Kidney epithelial cell (primary cell): ENCODE measurements at regions not wholly inside any gene's neighbourhood (a gene's known extent, or its start where the extent isn't known, plus 50 kb on each side); places are given as distances from the start of the nearest gene placed in this dataset.

ENCODE experiments used
- DNase-seq: peaks from one replicate; pipeline ENCODE4 v3.0.0-alpha.2; 2010; ENCODE audit warnings: low read depth
- H3K27me3 ChIP-seq: 2 replicates; pipeline ENCODE4 v1.6.0; 2011; ENCODE audit warnings: low read length; ENCODE audit not compliant: control insufficient read depth, insufficient read depth
- H3K36me3 ChIP-seq: 2 replicates; pipeline ENCODE4 v1.5.1; 2011; ENCODE audit warnings: low read length; ENCODE audit not compliant: control insufficient read depth, insufficient read depth
- H3K4me3 ChIP-seq: 2 replicates; pipeline ENCODE4 v1.5.1; 2011; ENCODE audit warnings: low read depth, mild to moderate bottlenecking, control low read depth, low read length
- CTCF ChIP-seq: IDR thresholded peaks from 2 replicates; pipeline ENCODE4 v1.5.1; 2011; ENCODE audit warnings: mild to moderate bottlenecking, moderate library complexity, low read length, control low read depth, inconsistent platforms; ENCODE audit not compliant: insufficient read depth, poor library complexity, severe bottlenecking

GRCh38 chr21:35397781-35398180 is 348.7 kb upstream of the RUNX1 start:
- Histone ChIP-seq H3K4me3 (no peak overlapping the region), H3K36me3 (no peaks in the 10 kb centered on the region), H3K27me3 (no peaks in the 10 kb centered on the region)
- no peak for TF ChIP-seq CTCF
- no peak for DNase-seq

GRCh38 chr21:35396655-35397054 is 347.6 kb upstream of the RUNX1 start:
- Histone ChIP-seq H3K27me3 (no peaks in the 10 kb centered on the region), H3K36me3 (no peaks in the 10 kb centered on the region), H3K4me3 (no peak overlapping the region)
- no peak for DNase-seq
- no peak for TF ChIP-seq CTCF

GRCh38 chr21:35395728-35396127 is 346.6 kb upstream of the RUNX1 start:
- no peak for DNase-seq

GRCh38 chr21:35394634-35395369 is 345.7 kb upstream of the RUNX1 start:
- Histone ChIP-seq H3K4me3 (no peak overlapping the region), H3K27me3 (no peaks in the 10 kb centered on the region), H3K36me3 (no peaks in the 10 kb centered on the region)
- DNase-seq: no peak
- no peak for TF ChIP-seq CTCF

More at GRCh38 chr21:35395728-35396127, 346.6 kb upstream of the RUNX1 start:
- Histone ChIP-seq H3K4me3 (no peak overlapping the region), H3K27me3 (no peaks in the 10 kb centered on the region), H3K36me3 (no peaks in the 10 kb centered on the region)
- no peak for TF ChIP-seq CTCF

- no peak for DNase-seq
- Histone ChIP-seq H3K4me3 (no peak overlapping the region), H3K27me3 (no peaks in the 10 kb centered on the region), H3K36me3 (no peaks in the 10 kb centered on the region)
- TF ChIP-seq CTCF: no peak
Observed at GRCh38 chr21:35394049-35394448, 344.9 kb upstream of the RUNX1 start.

- Histone ChIP-seq H3K4me3 (no peak overlapping the region), H3K27me3 (no peaks in the 10 kb centered on the region), H3K36me3 (no peaks in the 10 kb centered on the region)
- peak; percentile 52 for DNase-seq
- no peak for TF ChIP-seq CTCF
Observed at GRCh38 chr21:35390013-35390776, 341.1 kb upstream of the RUNX1 start.
